Lower lobe of right lung (tissue), 2 donors: ENCODE measurements at regions not wholly inside any gene's neighbourhood (a gene's known extent, or its start where the extent isn't known, plus 50 kb on each side); places are given as distances from the start of the nearest gene placed in this dataset.

ENCODE experiments used
- ATAC-seq, 2 donors: fragments of 200-7000 bp; cut with Tn5 transposase; one replicate each; pipeline ENCODE4 v1.9.1; 2020 to 2022; ENCODE audit warnings: mild to moderate bottlenecking in 2 of 2, moderate library complexity in 2 of 2
- DNase-seq: peaks from one replicate; pipeline ENCODE4 v3.0.0-alpha.2; 2020
- H3K27ac ChIP-seq: fragments of 200-600 bp; one replicate; pipeline ENCODE4 v1.8.0; 2022
- H3K27me3 ChIP-seq: fragments of 200-600 bp; one replicate; pipeline ENCODE4 v1.8.0; 2022; ENCODE audit warnings: low read depth
- H3K36me3 ChIP-seq: fragments of 200-600 bp; one replicate; pipeline ENCODE4 v1.8.0; 2022; ENCODE audit warnings: mild to moderate bottlenecking
- H3K4me1 ChIP-seq: fragments of 200-600 bp; one replicate; pipeline ENCODE4 v1.8.0; 2022
- H3K4me3 ChIP-seq: fragments of 200-600 bp; one replicate; pipeline ENCODE4 v1.8.0; 2022; ENCODE audit warnings: mild to moderate bottlenecking
- H3K9me3 ChIP-seq: fragments of 200-600 bp; one replicate; pipeline ENCODE4 v1.8.0; 2022
- intact Hi-C: fragments of 100-400 bp; cut with DNase I; formaldehyde crosslinking; loops from one replicate; pipeline ENCODE4 v1.11.0; 2022
- TF ChIP-seq, protein P1 (sequence below): fragments of 200-600 bp; IDR thresholded peaks from one replicate; pipeline ENCODE4 v1.8.0; 2022; ENCODE audit warnings: antibody characterized with exemption, mild to moderate bottlenecking
- donor health status: DM: no; HTN: yes; CAD: no; lungs with severe emphysema.

DNA sequence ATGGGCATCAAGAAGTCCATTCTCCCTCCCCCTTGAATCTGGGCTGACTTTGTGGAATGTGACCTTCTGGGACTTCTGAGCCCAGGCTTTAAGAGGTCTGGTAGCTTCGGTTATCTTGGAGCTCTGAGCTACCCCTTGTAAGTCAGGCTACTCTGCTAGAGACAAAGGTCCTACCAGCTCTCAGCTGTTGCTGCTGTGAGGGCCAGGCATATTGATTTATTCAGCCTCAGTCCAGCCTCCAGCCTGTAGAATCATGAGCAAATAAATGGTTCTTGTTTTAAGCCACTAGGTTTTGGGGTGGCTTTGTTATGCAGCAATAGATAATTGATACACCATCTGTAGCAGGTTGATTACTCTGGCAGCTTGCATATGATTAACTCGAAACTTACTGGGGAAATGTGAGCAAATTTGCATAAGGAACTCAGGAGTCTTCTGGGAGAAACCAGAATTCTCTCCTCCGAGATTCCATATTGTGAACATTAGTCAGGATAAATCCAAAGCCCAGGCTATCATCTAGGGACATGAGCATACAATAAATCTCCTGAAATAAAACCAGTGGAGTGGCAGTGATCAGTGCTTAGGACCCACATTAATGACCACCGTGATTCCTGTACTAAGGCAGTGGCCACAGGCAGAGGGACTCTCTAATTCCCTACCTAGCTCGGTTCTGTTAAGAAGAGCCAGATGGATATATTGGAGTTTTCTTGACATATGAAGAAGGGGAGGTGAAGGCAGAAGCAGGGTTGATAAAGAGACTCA, 336.1 kb downstream of the CDC5L start:
- DNase-seq (no peak), ATAC-seq (no peak)
- Histone ChIP-seq H3K27me3 (no peaks in the 10 kb centered on the region), H3K27ac (no peak overlapping the region), H3K4me1 (no peaks in the 10 kb centered on the region), H3K9me3 (no peaks in the 10 kb centered on the region), H3K4me3 (no peak overlapping the region), H3K36me3 (no peaks in the 10 kb centered on the region)
- TF ChIP-seq, protein P1, sequence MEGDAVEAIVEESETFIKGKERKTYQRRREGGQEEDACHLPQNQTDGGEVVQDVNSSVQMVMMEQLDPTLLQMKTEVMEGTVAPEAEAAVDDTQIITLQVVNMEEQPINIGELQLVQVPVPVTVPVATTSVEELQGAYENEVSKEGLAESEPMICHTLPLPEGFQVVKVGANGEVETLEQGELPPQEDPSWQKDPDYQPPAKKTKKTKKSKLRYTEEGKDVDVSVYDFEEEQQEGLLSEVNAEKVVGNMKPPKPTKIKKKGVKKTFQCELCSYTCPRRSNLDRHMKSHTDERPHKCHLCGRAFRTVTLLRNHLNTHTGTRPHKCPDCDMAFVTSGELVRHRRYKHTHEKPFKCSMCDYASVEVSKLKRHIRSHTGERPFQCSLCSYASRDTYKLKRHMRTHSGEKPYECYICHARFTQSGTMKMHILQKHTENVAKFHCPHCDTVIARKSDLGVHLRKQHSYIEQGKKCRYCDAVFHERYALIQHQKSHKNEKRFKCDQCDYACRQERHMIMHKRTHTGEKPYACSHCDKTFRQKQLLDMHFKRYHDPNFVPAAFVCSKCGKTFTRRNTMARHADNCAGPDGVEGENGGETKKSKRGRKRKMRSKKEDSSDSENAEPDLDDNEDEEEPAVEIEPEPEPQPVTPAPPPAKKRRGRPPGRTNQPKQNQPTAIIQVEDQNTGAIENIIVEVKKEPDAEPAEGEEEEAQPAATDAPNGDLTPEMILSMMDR = no peak
- intact Hi-C loops = no loop called here

DNA sequence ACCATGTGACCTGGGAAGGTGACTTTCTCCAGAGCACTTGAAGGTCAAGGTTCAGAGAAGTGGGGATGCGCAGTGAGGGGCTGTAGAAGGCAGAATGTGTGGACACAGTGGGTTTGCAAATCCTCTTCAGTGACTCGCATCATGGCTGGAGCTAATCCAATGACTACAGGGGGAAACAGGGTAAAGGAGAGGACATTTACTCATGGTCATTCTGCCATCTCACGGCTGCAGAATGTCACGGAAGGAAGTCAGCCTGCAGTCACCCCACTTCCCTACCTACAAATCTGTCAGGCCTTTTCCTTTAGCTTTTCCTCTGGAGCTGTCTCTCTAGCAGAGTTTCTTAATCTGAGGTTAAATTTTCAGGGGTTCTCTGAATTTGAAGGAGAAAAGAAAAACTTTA, 337.6 kb downstream of the CDC5L start:
- TF ChIP-seq, protein P1 = no peak
- no peak overlapping the region for H3K4me3 ChIP-seq
- DNase-seq (no peak), ATAC-seq (no peak)
- H3K4me1 ChIP-seq = no peaks in the 10 kb centered on the region
- H3K27me3 ChIP-seq = no peaks in the 10 kb centered on the region
- H3K9me3 ChIP-seq = no peaks in the 10 kb centered on the region
- intact Hi-C loops = no loop called here
- no peak overlapping the region for H3K27ac ChIP-seq
- no peaks in the 10 kb centered on the region for H3K36me3 ChIP-seq

- intact Hi-C loops = no loop called here
- no peaks in the 10 kb centered on the region for H3K9me3 ChIP-seq
- no peak overlapping the region for H3K4me3 ChIP-seq
- TF ChIP-seq, protein P1 = no peak
- no peaks in the 10 kb centered on the region for H3K36me3 ChIP-seq
- H3K27me3 ChIP-seq = no peaks in the 10 kb centered on the region
- no peak overlapping the region for H3K27ac ChIP-seq
- DNase-seq (no peak), ATAC-seq (peak in 1 of 2 donors; percentile 21)
- H3K4me1 ChIP-seq = no peaks in the 10 kb centered on the region
Observed at GRCh38 chr6:44727651-44728630, 340.4 kb downstream of the CDC5L start.

DNA sequence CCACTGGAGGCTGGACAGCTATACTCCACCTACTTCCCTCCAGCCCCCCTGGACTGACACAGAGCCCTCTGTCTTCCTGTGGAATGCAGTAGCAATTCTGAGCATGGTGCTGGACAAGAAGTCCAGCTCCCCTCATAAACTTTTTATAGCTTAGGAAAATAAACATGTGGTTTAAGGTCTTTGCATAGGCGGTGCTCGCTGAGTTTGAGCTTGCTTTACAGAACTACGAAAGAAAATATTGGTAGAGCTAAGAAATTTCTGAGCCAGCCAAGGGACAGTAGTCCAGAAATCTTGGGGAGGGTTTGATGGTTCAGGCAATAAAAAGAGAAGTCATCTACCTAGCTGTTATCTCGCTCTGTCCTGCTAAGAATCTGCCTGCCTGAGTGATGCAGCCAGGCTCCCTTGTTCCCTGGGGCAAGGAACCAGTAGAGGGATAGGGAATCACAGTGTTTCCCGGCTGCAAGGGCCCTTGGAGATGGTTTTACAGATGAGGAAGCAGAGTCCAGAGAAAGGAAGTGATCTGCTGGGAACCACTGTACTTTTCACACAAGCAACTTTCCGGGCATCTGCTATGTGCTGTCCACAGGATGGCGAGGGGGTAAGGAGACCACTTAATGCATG, 343.4 kb downstream of the CDC5L start:
- Histone ChIP-seq H3K4me1 (peaks cover 8% of the 10 kb centered on the region), H3K27me3 (no peaks in the 10 kb centered on the region), H3K9me3 (no peaks in the 10 kb centered on the region), H3K4me3 (no peak overlapping the region), H3K36me3 (no peaks in the 10 kb centered on the region), H3K27ac (no peak overlapping the region)
- intact Hi-C loops = no loop called here
- TF ChIP-seq, protein P1 = no peak
- DNase-seq (no peak), ATAC-seq (no peak)

DNA sequence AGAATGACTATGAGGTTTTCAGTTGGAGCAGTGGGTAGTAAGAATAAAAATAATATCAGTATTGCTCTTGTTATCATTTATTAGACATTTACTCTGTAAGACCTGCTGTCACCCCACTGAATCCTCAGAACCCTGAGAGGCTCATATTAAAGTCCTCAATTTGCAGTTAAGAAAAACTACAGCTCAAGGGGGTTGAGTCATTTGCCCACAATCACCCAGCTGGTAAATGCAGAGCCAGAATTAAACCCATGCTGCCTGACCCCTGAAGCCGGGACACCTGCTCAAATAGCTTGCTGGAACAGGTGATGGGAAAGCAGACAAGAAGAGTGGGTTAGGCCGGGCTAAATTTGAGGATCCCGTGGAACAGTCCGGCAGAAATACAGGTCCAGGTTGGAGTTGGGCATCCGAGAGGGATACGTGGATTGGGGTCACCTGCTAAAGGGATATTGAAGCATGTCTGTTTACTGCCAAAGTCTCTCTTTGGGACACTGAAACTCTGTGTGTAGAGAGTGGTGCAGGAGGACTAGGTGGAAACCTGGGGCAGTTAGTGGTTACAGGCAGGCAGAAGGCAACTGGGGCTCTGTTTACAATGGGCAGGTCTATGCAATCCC, 344.1 kb downstream of the CDC5L start:
- peaks cover 8% of the 10 kb centered on the region for H3K4me1 ChIP-seq
- ATAC-seq = no peak
- TF ChIP-seq, protein P1 = no peak
- no peak overlapping the region for H3K27ac ChIP-seq
- no peak for DNase-seq
- no peaks in the 10 kb centered on the region for H3K27me3 ChIP-seq
- intact Hi-C loops = no loop called here
- H3K4me3 ChIP-seq = no peak overlapping the region
- no peaks in the 10 kb centered on the region for H3K9me3 ChIP-seq
- no peaks in the 10 kb centered on the region for H3K36me3 ChIP-seq
